Endothelial cell of umbilical vein (primary cell): ENCODE measurements at regions not wholly inside any gene's neighbourhood (a gene's known extent, or its start where the extent isn't known, plus 50 kb on each side); places are given as distances from the start of the nearest gene placed in this dataset.

ENCODE experiments used
- BruUV-seq: library from RNA; stranded (reverse); fragments of 400-500 nt; replicated peaks from 2 replicates; lab custom pipeline; 2021; lab: Mats Ljungman, UMichigan
- CTCF ChIA-PET: fragments of 300-600, 350-600 bp; sonication (Branson Sonifier 250); formaldehyde crosslinking; loops from one replicate; lab custom pipeline; 2021; ENCODE audit warnings: antibody characterized with exemption, inconsistent platforms; lab: Charles Lee
- POLR2A ChIA-PET: fragments of 300-600, 350-600 bp; sonication (Branson Sonifier 250); formaldehyde crosslinking; loops from one replicate; lab custom pipeline; 2021; ENCODE audit warnings: antibody characterized with exemption, inconsistent platforms; lab: Charles Lee
- DNase-seq: peaks from one replicate; pipeline ENCODE4 v3.0.0-alpha.2; 2011; ENCODE audit warnings: low read depth, low spot score
- FAIRE-seq: peaks from 2 replicates; lab custom pipeline; 2011; peaks lifted over from hg19 to GRCh38; lab: Jason Lieb, UNC
- H2AFZ ChIP-seq: 2 replicates; pipeline ENCODE4 v1.6.0; 2012; ENCODE audit warnings: low read depth, low read length, control low read depth, inconsistent platforms
- H3K27ac ChIP-seq: 2 replicates; pipeline ENCODE4 v1.5.1; 2011; ENCODE audit warnings: low read depth, mild to moderate bottlenecking, control low read depth, low read length, moderate library complexity; ENCODE audit not compliant: insufficient read depth
- H3K27me3 ChIP-seq, 2 experiments: 2 replicates each; pipeline versions ENCODE4 v1.6.0 to v1.6.1; 2011; ENCODE audit warnings: low read length in 2 of 2, mixed read lengths in 1 of 2; ENCODE audit not compliant: control insufficient read depth in 2 of 2, insufficient read depth in 2 of 2
- H3K36me3 ChIP-seq, 2 experiments: 2 replicates in 1 of 2; 3 replicates in 1 of 2; pipeline ENCODE4 v1.5.1; 2011; ENCODE audit warnings: low read length in 2 of 2, mild to moderate bottlenecking in 1 of 2, moderate library complexity in 1 of 2; ENCODE audit not compliant: control insufficient read depth in 2 of 2, insufficient read depth in 2 of 2; ENCODE audit errors: extremely low read depth in 1 of 2
- H3K4me1 ChIP-seq: 3 replicates; pipeline ENCODE4 v1.5.1; 2011; ENCODE audit warnings: mild to moderate bottlenecking, low read length; ENCODE audit not compliant: control insufficient read depth, insufficient read depth; ENCODE audit errors: extremely low read depth
- H3K4me2 ChIP-seq: 2 replicates; pipeline ENCODE4 v1.6.1; 2011; ENCODE audit warnings: low read length, control low read depth, mixed read lengths; ENCODE audit not compliant: insufficient read depth
- H3K4me3 ChIP-seq, 3 experiments: fragments of 200-600 bp in 1 of 3; sonication (generic), shearing (Covaris generic) in 1 of 3; replicated peaks in 1 of 3; 2 replicates each; pipeline ENCODE4 v1.5.1; 2011 to 2016; ENCODE audit warnings: control low read depth in 3 of 3, low read length in 3 of 3, mild to moderate bottlenecking in 2 of 3, inconsistent platforms in 1 of 3, low read depth in 1 of 3, moderate library complexity in 1 of 3; ENCODE audit not compliant: insufficient read depth in 1 of 3
- H3K79me2 ChIP-seq: 2 replicates; pipeline ENCODE4 v1.6.0; 2012; ENCODE audit warnings: low read length, inconsistent platforms; ENCODE audit not compliant: control insufficient read depth, insufficient read depth
- H3K9ac ChIP-seq: replicated peaks from 2 replicates; pipeline ENCODE3; 2011; ENCODE audit warnings: low read length, control low read depth; ENCODE audit not compliant: insufficient read depth; ENCODE audit errors: extremely low read depth
- H3K9me1 ChIP-seq: replicated peaks from 3 replicates; pipeline ENCODE4 v1.6.0; 2011; ENCODE audit warnings: mild to moderate bottlenecking, low read length; ENCODE audit not compliant: control insufficient read depth, insufficient read depth; ENCODE audit errors: extremely low read depth
- H3K9me3 ChIP-seq: replicated peaks from 2 replicates; pipeline ENCODE4 v1.5.1; 2012; ENCODE audit warnings: low read length, inconsistent platforms; ENCODE audit not compliant: control insufficient read depth, insufficient read depth
- H4K20me1 ChIP-seq: replicated peaks from 2 replicates; pipeline ENCODE3; 2011; ENCODE audit warnings: mild to moderate bottlenecking, low read length; ENCODE audit not compliant: control insufficient read depth, insufficient read depth; ENCODE audit errors: extremely low read depth
- CTCF ChIP-seq, 2 donors: IDR thresholded peaks; 1 replicate in 1 of 2; 2 replicates in 1 of 2; pipeline ENCODE4 v1.5.1; 2011; ENCODE audit warnings: low read length in 2 of 2, mild to moderate bottlenecking in 2 of 2, moderate library complexity in 2 of 2, control low read depth in 1 of 2, inconsistent platforms in 1 of 2, low read depth in 1 of 2; ENCODE audit not compliant: insufficient read depth in 1 of 2; ENCODE audit errors: extremely low read depth in 1 of 2
- EZH2 ChIP-seq: IDR thresholded peaks from 2 replicates; pipeline ENCODE4 v1.6.1; 2012; ENCODE audit warnings: borderline replicate concordance, low read depth, mild to moderate bottlenecking, moderate library complexity, low read length, inconsistent platforms; ENCODE audit not compliant: severe bottlenecking
- FOS ChIP-seq: IDR thresholded peaks from 2 replicates; pipeline ENCODE4 v1.6.1; 2011; ENCODE audit warnings: mild to moderate bottlenecking, low read length, moderate library complexity, borderline replicate concordance; ENCODE audit not compliant: insufficient read depth
- GATA2 ChIP-seq: IDR thresholded peaks from 2 replicates; pipeline ENCODE4 v1.7.0; 2011; ENCODE audit warnings: low read depth, mild to moderate bottlenecking, moderate library complexity, mixed read lengths, low read length; ENCODE audit not compliant: insufficient read length, insufficient read depth
- JUN ChIP-seq: IDR thresholded peaks from 2 replicates; pipeline ENCODE4 v1.6.1; 2011; ENCODE audit warnings: borderline replicate concordance, low read depth; ENCODE audit not compliant: insufficient read length, insufficient read depth
- MYC ChIP-seq: IDR thresholded peaks from one replicate; pipeline ENCODE4 v1.6.1; 2011; ENCODE audit warnings: mild to moderate bottlenecking, low read depth, low read length
- POLR2A ChIP-seq: IDR thresholded peaks from 2 replicates; pipeline ENCODE4 v1.6.1; 2012; ENCODE audit warnings: low read depth, mild to moderate bottlenecking, control low read depth, low read length
- POLR2AphosphoS5 ChIP-seq: IDR thresholded peaks from 2 replicates; pipeline ENCODE4 v1.6.1; 2012; ENCODE audit warnings: low read depth, mild to moderate bottlenecking, control low read depth, low read length, moderate library complexity; ENCODE audit not compliant: insufficient read depth
- dilution Hi-C: fragments of 300-500 bp; cut with MboI; formaldehyde crosslinking; loops from one replicate; pipeline ENCODE4 v1.15.0; 2019; ENCODE audit warnings: low sequenced_read_pairs; ENCODE audit not compliant: extremely low pct_ligation_motif_present
- intact Hi-C: fragments of 100-400 bp; cut with micrococcal nuclease; formaldehyde crosslinking; loops from one replicate; pipeline ENCODE4 v1.10.0; 2022
- TF ChIP-seq, protein P1 (sequence below): IDR thresholded peaks from 2 replicates; pipeline ENCODE4 v1.6.1; 2011; ENCODE audit not compliant: insufficient read depth, insufficient read length

- intact Hi-C loops (no loop called here), dilution Hi-C loops (no loop called here)
- Histone ChIP-seq H3K27ac (no peak overlapping the region), H3K79me2 (no peaks in the 10 kb centered on the region), H3K4me1 (no peaks in the 10 kb centered on the region), H3K9me1 (no peaks in the 10 kb centered on the region), H3K36me3 (no peaks in the 10 kb centered on the region), H3K4me2 (no peak overlapping the region), H3K4me3 (no peak overlapping the region), H4K20me1 (no peaks in the 10 kb centered on the region), H3K9ac (no peak overlapping the region), H3K27me3 (no peaks in the 10 kb centered on the region), H2AFZ (no peak overlapping the region), H3K9me3 (no peaks in the 10 kb centered on the region)
- ChIA-PET CTCF (no interaction called here), POLR2A (no interaction called here)
- FAIRE-seq (no peak), DNase-seq (no peak)
- TF ChIP-seq, protein P1, sequence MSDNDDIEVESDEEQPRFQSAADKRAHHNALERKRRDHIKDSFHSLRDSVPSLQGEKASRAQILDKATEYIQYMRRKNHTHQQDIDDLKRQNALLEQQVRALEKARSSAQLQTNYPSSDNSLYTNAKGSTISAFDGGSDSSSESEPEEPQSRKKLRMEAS = no peak
- no peak for TF ChIP-seq FOS
- TF ChIP-seq GATA2 = no peak
- no peak for TF ChIP-seq POLR2AphosphoS5
- TF ChIP-seq POLR2A = no peak
- TF ChIP-seq MYC = no peak
- BruUV-seq = no TSS peak
Measured at GRCh38 chr2:5236249-5236648, 455.9 kb upstream of the SOX11 start.

GRCh38 chr2:5242751-5243150, 449.4 kb upstream of the SOX11 start:
- Histone ChIP-seq H3K4me1 (no peaks in the 10 kb centered on the region), H3K27ac (no peak overlapping the region), H2AFZ (no peak overlapping the region), H4K20me1 (no peaks in the 10 kb centered on the region), H3K9ac (no peak overlapping the region), H3K4me2 (no peak overlapping the region), H3K36me3 (no peaks in the 10 kb centered on the region), H3K79me2 (no peaks in the 10 kb centered on the region), H3K27me3 (no peaks in the 10 kb centered on the region), H3K4me3 (no peak overlapping the region), H3K9me1 (no peaks in the 10 kb centered on the region), H3K9me3 (no peaks in the 10 kb centered on the region)
- TF ChIP-seq POLR2AphosphoS5 (no peak), EZH2 (no peak), GATA2 (no peak), FOS (no peak), POLR2A (no peak), CTCF (IDR thresholded peaks at IDR 0.05; ENCODE audit: extremely low read depth in 1 of 2, insufficient read depth in 1 of 2, low read depth in 1 of 2, low read length in 2 of 2) (no peak), JUN (no peak), MYC (no peak)
- TF ChIP-seq, protein P1 = no peak
- CTCF ChIA-PET = no interaction called here
- FAIRE-seq (no peak), DNase-seq (no peak)
- no TSS peak for BruUV-seq
- intact Hi-C loops (no loop called here), dilution Hi-C loops (no loop called here)
- POLR2A ChIA-PET = no interaction called here
